22Rv1 (cell line): ENCODE measurements at regions not wholly inside any gene's neighbourhood (a gene's known extent, or its start where the extent isn't known, plus 50 kb on each side); places are given as distances from the start of the nearest gene placed in this dataset.

Experiments
- H3K27ac ChIP-seq: fragments of 450-650 bp; 2 replicates; pipeline ENCODE4 v1.5.1; 2017
- CTCF ChIP-seq: fragments of 450-650 bp; IDR thresholded peaks from 2 replicates; pipeline ENCODE4 v1.5.1; 2017; ENCODE audit warnings: mild to moderate bottlenecking
- ZFX ChIP-seq: fragments of 450-650 bp; IDR thresholded peaks from 2 replicates; pipeline ENCODE4 v1.6.1; 2017; ENCODE audit warnings: antibody characterized with exemption, borderline replicate concordance

GRCh38 chr2:138359532-138359931 is 142.0 kb upstream of the SPOPL start:
- TF ChIP-seq ZFX: no peak
- no peak for TF ChIP-seq CTCF
- no peak overlapping the region for H3K27ac ChIP-seq

GRCh38 chr2:138364554-138365162 is 136.9 kb upstream of the SPOPL start:
- H3K27ac ChIP-seq: no peak overlapping the region
- TF ChIP-seq CTCF (no peak), ZFX (no peak)

- TF ChIP-seq ZFX (no peak), CTCF (no peak)
- H3K27ac ChIP-seq: no peak overlapping the region
Measured at GRCh38 chr2:138365581-138365980, 136.0 kb upstream of the SPOPL start.

- TF ChIP-seq ZFX (no peak), CTCF (no peak)
- no peak overlapping the region for H3K27ac ChIP-seq
Measured at GRCh38 chr2:138369856-138370255, 131.7 kb upstream of the SPOPL start.

- H3K27ac ChIP-seq: no peak overlapping the region
- no peak for TF ChIP-seq ZFX
- TF ChIP-seq CTCF: peak; percentile 75
Measured at GRCh38 chr2:138373993-138374408, 127.6 kb upstream of the SPOPL start.

- H3K27ac ChIP-seq: no peak overlapping the region
- TF ChIP-seq CTCF: no peak
- TF ChIP-seq ZFX: no peak
Measured at GRCh38 chr2:138381373-138381772, 120.2 kb upstream of the SPOPL start.

- TF ChIP-seq CTCF (no peak), ZFX (no peak)
- H3K27ac ChIP-seq: no peak overlapping the region
Measured at GRCh38 chr2:138382672-138383071, 118.9 kb upstream of the SPOPL start.
